ENCODE measurements at regions not wholly inside any gene's neighbourhood (a gene's known extent, or its start where the extent isn't known, plus 50 kb on each side); places are given as distances from the start of the nearest gene placed in this dataset.
"Not testable (repeated sequence)": the region's sequence is repeated elsewhere in the genome, so short reads cannot be mapped to it uniquely, and the experiment has no call there.

DNA sequence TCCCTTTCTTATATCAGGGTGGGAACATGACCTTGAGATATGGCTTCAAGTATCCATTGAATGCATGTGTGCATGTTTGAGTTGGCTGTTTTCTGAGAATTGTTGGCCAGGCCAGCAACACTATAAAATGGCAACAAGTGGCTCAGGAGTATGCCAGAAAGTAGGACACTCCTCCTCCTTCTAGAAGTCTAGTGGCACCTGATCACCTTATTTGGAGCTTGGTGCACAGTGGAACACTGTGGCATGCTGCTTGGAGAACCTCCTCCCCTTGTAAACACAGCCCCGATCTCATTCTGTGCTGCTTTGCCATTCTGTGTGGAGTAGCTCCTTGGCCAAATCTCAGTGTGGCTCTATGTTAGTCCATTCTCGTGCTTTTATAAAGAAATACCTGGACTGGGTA, 114.8 kb upstream of the NDN start:
- intact Hi-C loops (cut with micrococcal nuclease; ENCODE audit: unreplicated experiment), result no loop called here
- CTCF ChIA-PET, result no interaction called here
- Mint-ChIP-seq H3K27me3 (ENCODE audit: unreplicated experiment) (no peaks in the 10 kb centered on the region), H3K36me3 (ENCODE audit: insufficient read depth, unreplicated experiment) (no peaks in the 10 kb centered on the region), H3K4me1 (ENCODE audit: low read depth, unreplicated experiment) (no peaks in the 10 kb centered on the region), H3K9me3 (ENCODE audit: low read depth, unreplicated experiment) (no peaks in the 10 kb centered on the region), H3K27ac (ENCODE audit: unreplicated experiment) (no peak overlapping the region), H3K4me3 (ENCODE audit: low read depth, unreplicated experiment) (no peak overlapping the region)
- TF ChIP-seq, protein P1, sequence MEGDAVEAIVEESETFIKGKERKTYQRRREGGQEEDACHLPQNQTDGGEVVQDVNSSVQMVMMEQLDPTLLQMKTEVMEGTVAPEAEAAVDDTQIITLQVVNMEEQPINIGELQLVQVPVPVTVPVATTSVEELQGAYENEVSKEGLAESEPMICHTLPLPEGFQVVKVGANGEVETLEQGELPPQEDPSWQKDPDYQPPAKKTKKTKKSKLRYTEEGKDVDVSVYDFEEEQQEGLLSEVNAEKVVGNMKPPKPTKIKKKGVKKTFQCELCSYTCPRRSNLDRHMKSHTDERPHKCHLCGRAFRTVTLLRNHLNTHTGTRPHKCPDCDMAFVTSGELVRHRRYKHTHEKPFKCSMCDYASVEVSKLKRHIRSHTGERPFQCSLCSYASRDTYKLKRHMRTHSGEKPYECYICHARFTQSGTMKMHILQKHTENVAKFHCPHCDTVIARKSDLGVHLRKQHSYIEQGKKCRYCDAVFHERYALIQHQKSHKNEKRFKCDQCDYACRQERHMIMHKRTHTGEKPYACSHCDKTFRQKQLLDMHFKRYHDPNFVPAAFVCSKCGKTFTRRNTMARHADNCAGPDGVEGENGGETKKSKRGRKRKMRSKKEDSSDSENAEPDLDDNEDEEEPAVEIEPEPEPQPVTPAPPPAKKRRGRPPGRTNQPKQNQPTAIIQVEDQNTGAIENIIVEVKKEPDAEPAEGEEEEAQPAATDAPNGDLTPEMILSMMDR (IDR thresholded peaks at IDR 0.05; ENCODE audit: unreplicated experiment), result no peak
- DNase-seq, result no peak
- BruUV-seq (replicated peaks), result no TSS peak

DNA sequence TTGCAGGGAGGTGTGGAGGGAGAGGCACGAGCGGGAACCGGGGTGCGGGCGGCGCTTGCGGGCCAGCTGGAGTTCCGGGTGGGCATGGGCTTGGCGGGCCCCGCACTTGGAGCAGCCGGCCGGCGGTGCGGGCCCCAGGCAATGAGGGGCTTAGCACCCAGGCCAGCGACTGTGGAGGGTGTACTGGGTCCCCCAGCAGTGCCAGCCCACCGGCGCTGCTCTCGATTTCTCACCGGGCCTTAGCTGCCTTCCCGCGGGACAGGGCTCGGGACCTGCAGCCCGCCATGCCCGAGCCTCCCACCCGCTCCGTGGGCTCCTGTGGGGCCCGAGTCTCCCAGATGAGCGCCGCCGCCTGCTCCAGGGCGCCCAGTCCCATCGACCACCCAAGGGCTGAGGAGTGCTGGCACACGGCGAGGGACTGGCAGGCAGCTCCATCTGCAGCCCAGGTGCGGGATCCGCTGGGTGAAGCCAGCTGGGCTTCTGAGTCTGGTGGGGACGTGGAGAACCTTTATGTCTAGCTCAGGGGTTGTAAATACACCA, 115.9 kb upstream of the NDN start:
- H3K27me3 Mint-ChIP-seq (ENCODE audit: unreplicated experiment); H3K36me3 Mint-ChIP-seq (ENCODE audit: insufficient read depth, unreplicated experiment); intact Hi-C loops (cut with micrococcal nuclease; ENCODE audit: unreplicated experiment); DNase-seq; BruUV-seq (replicated peaks); CTCF ChIA-PET; H3K4me3 Mint-ChIP-seq (ENCODE audit: low read depth, unreplicated experiment); H3K9me3 Mint-ChIP-seq (ENCODE audit: low read depth, unreplicated experiment); H3K27ac Mint-ChIP-seq (ENCODE audit: unreplicated experiment); H3K4me1 Mint-ChIP-seq (ENCODE audit: low read depth, unreplicated experiment): not testable (repeated sequence)

DNA sequence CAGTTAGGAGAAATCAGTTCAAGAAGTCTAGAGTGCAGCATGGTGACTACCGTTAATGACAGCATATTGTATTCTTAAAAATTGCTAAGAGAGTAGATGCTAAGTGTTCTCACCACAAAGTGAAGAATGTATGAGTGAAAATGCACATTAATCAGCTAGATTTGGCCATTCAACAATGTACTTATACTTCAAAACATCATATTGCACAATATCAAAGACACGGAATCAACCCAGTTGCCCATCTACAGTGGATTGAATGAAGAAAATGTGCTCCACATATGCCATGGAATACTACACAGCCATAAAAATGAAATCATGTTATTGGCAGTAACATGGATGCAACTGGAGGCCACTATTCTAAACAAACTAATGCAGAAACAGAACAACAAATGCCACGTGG, 119.9 kb upstream of the NDN start:
- intact Hi-C loops (cut with micrococcal nuclease; ENCODE audit: unreplicated experiment), result no loop called here
- CTCF ChIA-PET, result no interaction called here
- H3K9me3 Mint-ChIP-seq (ENCODE audit: low read depth, unreplicated experiment), result no peaks in the 10 kb centered on the region

DNA sequence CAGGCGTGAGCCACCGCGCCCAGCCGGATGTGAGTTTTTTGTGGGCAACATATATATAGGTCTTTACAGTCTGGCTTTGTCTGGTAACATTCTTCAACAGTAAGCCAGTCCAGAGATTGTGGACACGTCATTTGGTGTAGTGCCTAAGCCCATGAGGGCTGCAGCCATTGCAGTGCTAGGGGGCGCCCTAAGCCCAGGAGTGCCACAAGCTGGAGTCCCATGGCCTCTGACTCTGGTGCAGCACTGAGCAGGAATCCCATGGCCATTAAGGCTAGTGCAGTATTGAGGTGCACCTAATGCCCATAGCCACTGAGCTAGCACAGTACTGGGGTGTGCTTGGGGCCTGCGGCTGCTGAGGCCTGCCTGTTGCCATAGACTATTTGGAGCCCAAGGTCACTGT, 136.4 kb upstream of the NDN start:
- Mint-ChIP-seq H3K4me1 (ENCODE audit: low read depth, unreplicated experiment) (no peaks in the 10 kb centered on the region), H3K36me3 (ENCODE audit: insufficient read depth, unreplicated experiment) (no peaks in the 10 kb centered on the region), H3K9me3 (ENCODE audit: low read depth, unreplicated experiment) (peaks cover 3% of the 10 kb centered on the region), H3K27me3 (ENCODE audit: unreplicated experiment) (no peaks in the 10 kb centered on the region), H3K27ac (ENCODE audit: unreplicated experiment) (no peak overlapping the region), H3K4me3 (ENCODE audit: low read depth, unreplicated experiment) (no peak overlapping the region)
- no peak for DNase-seq
- TF ChIP-seq, protein P1 (IDR thresholded peaks at IDR 0.05; ENCODE audit: unreplicated experiment), result no peak
- CTCF ChIA-PET, result no interaction called here
- intact Hi-C loops (cut with micrococcal nuclease; ENCODE audit: unreplicated experiment), result no loop called here
- BruUV-seq (replicated peaks), result no TSS peak

More for the DNA sequence above, 119.9 kb upstream of the NDN start:
- TF ChIP-seq, protein P1 (IDR thresholded peaks at IDR 0.05; ENCODE audit: unreplicated experiment), result no peak
- DNase-seq, result no peak
- no peaks in the 10 kb centered on the region for H3K36me3 Mint-ChIP-seq (ENCODE audit: insufficient read depth, unreplicated experiment)
- H3K27ac Mint-ChIP-seq (ENCODE audit: unreplicated experiment), result no peak overlapping the region
- H3K27me3 Mint-ChIP-seq (ENCODE audit: unreplicated experiment), result no peaks in the 10 kb centered on the region
- H3K4me1 Mint-ChIP-seq (ENCODE audit: low read depth, unreplicated experiment), result no peaks in the 10 kb centered on the region
- H3K4me3 Mint-ChIP-seq (ENCODE audit: low read depth, unreplicated experiment), result no peak overlapping the region
- BruUV-seq (replicated peaks), result no TSS peak

DNA sequence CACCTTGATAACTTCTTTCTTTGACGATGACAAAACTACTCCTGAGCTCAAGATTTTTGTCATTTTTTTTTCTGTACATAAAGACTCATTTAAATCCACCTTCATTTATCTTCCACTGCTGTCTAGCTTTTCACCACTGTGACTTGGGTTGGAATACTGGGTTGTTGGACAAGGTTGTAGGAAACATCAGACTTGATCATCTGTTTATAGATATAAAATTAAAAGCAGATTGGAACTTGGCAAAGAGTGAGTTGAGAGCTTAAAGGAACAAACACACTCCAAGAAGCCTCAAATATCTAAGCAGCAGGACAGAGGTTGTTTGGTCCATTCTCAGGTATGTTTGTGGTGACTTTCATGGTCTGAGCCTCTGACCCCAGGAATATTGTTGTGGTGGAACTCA, 141.7 kb upstream of the NDN start:
- no peaks in the 10 kb centered on the region for H3K9me3 Mint-ChIP-seq (ENCODE audit: low read depth, unreplicated experiment)
- no peaks in the 10 kb centered on the region for H3K36me3 Mint-ChIP-seq (ENCODE audit: insufficient read depth, unreplicated experiment)
- no peak overlapping the region for H3K4me3 Mint-ChIP-seq (ENCODE audit: low read depth, unreplicated experiment)
- DNase-seq, result no peak
- intact Hi-C loops (cut with micrococcal nuclease; ENCODE audit: unreplicated experiment), result no loop called here
- CTCF ChIA-PET, result no interaction called here
- no peaks in the 10 kb centered on the region for H3K27me3 Mint-ChIP-seq (ENCODE audit: unreplicated experiment)
- no peaks in the 10 kb centered on the region for H3K4me1 Mint-ChIP-seq (ENCODE audit: low read depth, unreplicated experiment)
- BruUV-seq (replicated peaks), result no TSS peak
- TF ChIP-seq, protein P1 (IDR thresholded peaks at IDR 0.05; ENCODE audit: unreplicated experiment), result no peak
- H3K27ac Mint-ChIP-seq (ENCODE audit: unreplicated experiment), result no peak overlapping the region

Measured in Calu3 (cell line).